ENCODE measurements at regions not wholly inside any gene's neighbourhood (a gene's known extent, or its start where the extent isn't known, plus 50 kb on each side); places are given as distances from the start of the nearest gene placed in this dataset.

DNA sequence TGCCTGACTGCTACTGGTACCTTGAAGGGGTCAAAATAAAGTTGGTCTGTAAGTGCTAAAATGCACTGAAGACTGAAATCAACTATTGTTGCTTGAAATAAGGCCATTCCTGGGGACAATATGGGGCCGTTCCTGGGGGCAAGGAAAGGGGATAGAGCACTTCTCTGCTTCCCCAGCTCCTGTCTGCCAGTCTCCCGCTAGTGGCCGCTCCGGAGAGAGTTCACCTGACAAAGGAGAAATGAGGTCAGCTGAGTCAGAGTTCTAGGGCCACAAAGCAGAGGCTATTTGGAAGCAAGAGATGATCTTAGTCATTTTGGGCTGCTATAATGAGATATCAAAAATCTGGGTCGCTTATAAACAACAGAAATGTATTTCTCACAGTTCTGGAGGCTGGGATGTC, 345.9 kb downstream of the TSN start:
- Histone ChIP-seq H3K9me3 (ENCODE audit: control insufficient read depth in 2 of 2, insufficient read depth in 1 of 2, low read length in 1 of 2) (no peaks in the 10 kb centered on the region), H3K27me3 (ENCODE audit: control insufficient read depth in 2 of 2, insufficient read depth in 1 of 2, low read length in 1 of 2) (no peaks in the 10 kb centered on the region), H3K27ac (ENCODE audit: low read depth in 1 of 2, low read length in 1 of 2) (no peak overlapping the region), H3K4me1 (ENCODE audit: control insufficient read depth in 2 of 2, insufficient read depth in 2 of 2, low read length in 2 of 2) (no peaks in the 10 kb centered on the region), H3K36me3 (ENCODE audit: control insufficient read depth in 2 of 2, insufficient read depth in 2 of 2, low read length in 1 of 2) (no peaks in the 10 kb centered on the region), H3K4me3 (ENCODE audit: low read length in 2 of 2) (no peak overlapping the region)
- 94% methylated on average over 5 of the region's 5 CpGs for WGBS
- DNase-seq (ENCODE audit: low read depth in 6 of 9, low spot score in 9 of 9) = no peak

DNA sequence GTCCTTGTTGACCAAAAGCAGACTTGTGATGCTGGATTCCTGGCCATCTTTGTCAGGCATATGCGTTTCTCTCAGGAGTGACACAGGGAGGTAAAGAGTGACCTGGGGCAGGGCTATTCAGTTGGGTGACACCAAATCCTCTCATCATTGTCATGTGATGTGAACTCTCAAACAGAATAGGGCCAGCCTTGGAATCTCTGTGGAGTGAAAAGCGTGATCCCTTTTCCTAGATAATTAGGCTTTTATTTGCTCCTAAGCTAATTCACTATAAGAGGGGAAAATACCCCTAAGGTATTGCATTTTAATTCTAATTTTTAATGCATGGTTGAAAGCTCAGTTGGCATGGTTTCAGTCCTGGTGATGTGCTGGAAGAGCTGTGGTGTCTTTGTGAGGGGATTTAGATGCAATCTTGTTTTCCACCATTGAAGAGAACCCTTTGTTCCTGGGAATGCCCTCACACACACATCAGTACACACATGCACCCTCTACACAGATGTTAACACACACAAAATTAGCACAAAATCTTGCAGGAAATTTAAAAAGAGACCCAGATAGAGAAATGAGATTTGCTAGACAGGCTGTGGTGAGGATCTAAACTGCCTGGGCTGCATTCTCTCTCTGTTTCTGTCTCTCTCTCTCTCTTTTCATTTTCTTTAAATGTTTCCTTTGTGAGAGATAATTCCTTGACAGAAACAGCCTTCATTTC, 349.9 kb downstream of the TSN start:
- H3K27ac ChIP-seq (ENCODE audit: low read depth in 1 of 2, low read length in 1 of 2) = no peak overlapping the region
- WGBS = 96% methylated on average over 2 of the region's 2 CpGs
- no peak for DNase-seq (ENCODE audit: low read depth in 6 of 9, low spot score in 9 of 9)
- H3K4me3 ChIP-seq (ENCODE audit: low read length in 2 of 2) = no peak overlapping the region
- H3K27me3 ChIP-seq (ENCODE audit: control insufficient read depth in 2 of 2, insufficient read depth in 1 of 2, low read length in 1 of 2) = no peaks in the 10 kb centered on the region
- H3K9me3 ChIP-seq (ENCODE audit: control insufficient read depth in 2 of 2, insufficient read depth in 1 of 2, low read length in 1 of 2) = no peaks in the 10 kb centered on the region
- no peaks in the 10 kb centered on the region for H3K4me1 ChIP-seq (ENCODE audit: control insufficient read depth in 2 of 2, insufficient read depth in 2 of 2, low read length in 2 of 2)
- no peaks in the 10 kb centered on the region for H3K36me3 ChIP-seq (ENCODE audit: control insufficient read depth in 2 of 2, insufficient read depth in 2 of 2, low read length in 1 of 2)

DNA sequence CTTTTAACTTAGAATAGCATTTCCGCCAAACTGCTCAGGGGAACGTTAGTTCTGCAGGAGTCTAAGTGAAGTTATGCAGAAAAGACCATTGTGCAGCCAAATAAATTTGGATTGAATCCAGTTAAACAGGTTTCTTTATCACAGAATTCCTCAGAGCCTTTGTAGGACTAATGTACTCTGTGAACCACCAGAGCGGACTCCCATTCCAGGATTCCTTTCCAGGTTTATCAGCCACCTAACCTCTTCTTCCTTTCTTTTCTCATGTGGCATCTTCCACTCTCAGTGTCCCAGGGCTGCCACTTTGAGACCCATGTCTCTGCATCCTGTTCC, 350.4 kb downstream of the TSN start:
- DNase-seq (ENCODE audit: low read depth in 6 of 9, low spot score in 9 of 9) = no peak
- H3K36me3 ChIP-seq (ENCODE audit: control insufficient read depth in 2 of 2, insufficient read depth in 2 of 2, low read length in 1 of 2) = no peaks in the 10 kb centered on the region
- 67% methylated on average over 3 of the region's 3 CpGs for WGBS

GRCh38 chr2:122108186-122108585, 352.7 kb downstream of the TSN start:
- Histone ChIP-seq H3K27ac (ENCODE audit: low read depth in 1 of 2, low read length in 1 of 2) (no peak overlapping the region), H3K36me3 (ENCODE audit: control insufficient read depth in 2 of 2, insufficient read depth in 2 of 2, low read length in 1 of 2) (no peaks in the 10 kb centered on the region), H3K27me3 (ENCODE audit: control insufficient read depth in 2 of 2, insufficient read depth in 1 of 2, low read length in 1 of 2) (no peaks in the 10 kb centered on the region), H3K4me3 (ENCODE audit: low read length in 2 of 2) (no peak overlapping the region), H3K9me3 (ENCODE audit: control insufficient read depth in 2 of 2, insufficient read depth in 1 of 2, low read length in 1 of 2) (no peaks in the 10 kb centered on the region), H3K4me1 (ENCODE audit: control insufficient read depth in 2 of 2, insufficient read depth in 2 of 2, low read length in 2 of 2) (no peaks in the 10 kb centered on the region)
- 88% methylated on average over 1 of the region's 1 CpG for WGBS
- no peak for DNase-seq (ENCODE audit: low read depth in 6 of 9, low spot score in 9 of 9)

More for the DNA sequence above, 350.4 kb downstream of the TSN start:
- Histone ChIP-seq H3K4me1 (ENCODE audit: control insufficient read depth in 2 of 2, insufficient read depth in 2 of 2, low read length in 2 of 2) (no peaks in the 10 kb centered on the region), H3K27me3 (ENCODE audit: control insufficient read depth in 2 of 2, insufficient read depth in 1 of 2, low read length in 1 of 2) (no peaks in the 10 kb centered on the region), H3K4me3 (ENCODE audit: low read length in 2 of 2) (no peak overlapping the region), H3K9me3 (ENCODE audit: control insufficient read depth in 2 of 2, insufficient read depth in 1 of 2, low read length in 1 of 2) (no peaks in the 10 kb centered on the region), H3K27ac (ENCODE audit: low read depth in 1 of 2, low read length in 1 of 2) (no peak overlapping the region)

DNA sequence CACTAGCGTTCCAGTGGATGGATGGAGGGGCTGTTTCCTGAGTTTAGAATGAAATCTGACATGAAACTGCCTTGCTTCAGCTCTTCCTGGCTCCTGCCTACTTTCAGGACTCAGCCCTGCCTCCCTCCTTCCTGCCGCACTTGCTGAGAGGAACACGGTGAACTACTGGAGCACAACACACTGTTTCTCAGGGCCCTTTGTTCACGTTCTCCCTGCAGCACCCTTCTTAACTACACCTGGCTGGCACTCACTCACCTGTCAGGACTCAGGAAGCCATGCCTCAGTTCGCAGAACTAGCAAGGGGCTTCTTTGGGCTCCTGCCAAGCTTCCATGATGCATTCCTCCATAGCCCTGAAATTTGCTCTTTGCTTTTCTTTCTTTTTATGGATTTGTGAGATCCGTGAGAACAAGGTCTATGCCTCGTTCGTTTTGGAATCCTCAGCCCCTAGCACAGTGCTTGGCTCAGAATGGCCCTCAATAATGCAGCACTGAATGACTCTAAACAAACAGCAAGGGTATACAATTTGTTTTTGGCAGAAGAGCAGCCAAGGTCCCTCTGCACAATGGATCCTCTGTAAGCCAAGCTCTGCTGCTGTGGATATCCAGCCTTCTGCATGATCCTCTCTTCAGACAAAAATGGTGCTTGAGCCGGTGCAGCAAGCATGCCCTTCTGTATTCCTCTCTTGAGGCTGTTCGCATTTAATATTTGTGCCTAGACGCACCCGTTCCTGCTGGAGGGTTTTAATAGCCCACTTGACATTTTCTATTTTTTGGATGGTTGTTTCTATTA, 357.0 kb downstream of the TSN start:
- no peaks in the 10 kb centered on the region for H3K9me3 ChIP-seq (ENCODE audit: control insufficient read depth in 2 of 2, insufficient read depth in 1 of 2, low read length in 1 of 2)

DNA sequence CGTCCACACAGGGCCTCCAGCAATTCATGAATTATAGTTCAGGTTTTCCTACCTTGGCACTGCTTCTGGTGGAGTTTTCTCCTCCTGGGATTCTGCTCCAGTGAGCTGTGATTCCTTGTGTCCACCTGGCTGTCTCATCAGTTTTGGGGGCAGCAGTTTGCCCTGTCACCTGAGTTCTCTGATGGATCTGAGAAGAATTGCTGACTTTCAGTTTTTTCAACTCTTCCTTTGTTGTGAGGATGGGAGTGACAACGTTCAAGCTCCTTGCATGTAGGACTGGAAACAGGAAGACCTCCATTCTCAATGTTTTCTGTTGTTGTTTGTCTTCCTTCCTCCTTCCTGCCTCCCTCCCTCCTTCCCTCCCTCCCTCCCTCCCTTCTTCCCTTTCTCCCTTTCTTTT, 359.0 kb downstream of the TSN start:
- no peaks in the 10 kb centered on the region for H3K4me1 ChIP-seq (ENCODE audit: control insufficient read depth in 2 of 2, insufficient read depth in 2 of 2, low read length in 2 of 2)
- H3K36me3 ChIP-seq (ENCODE audit: control insufficient read depth in 2 of 2, insufficient read depth in 2 of 2, low read length in 1 of 2) = no peaks in the 10 kb centered on the region
- no peaks in the 10 kb centered on the region for H3K9me3 ChIP-seq (ENCODE audit: control insufficient read depth in 2 of 2, insufficient read depth in 1 of 2, low read length in 1 of 2)
- no peak for DNase-seq (ENCODE audit: low read depth in 6 of 9, low spot score in 9 of 9)
- 49% methylated on average over 2 of the region's 2 CpGs for WGBS
- H3K4me3 ChIP-seq (ENCODE audit: low read length in 2 of 2) = no peak overlapping the region
- no peak overlapping the region for H3K27ac ChIP-seq (ENCODE audit: low read depth in 1 of 2, low read length in 1 of 2)
- no peaks in the 10 kb centered on the region for H3K27me3 ChIP-seq (ENCODE audit: control insufficient read depth in 2 of 2, insufficient read depth in 1 of 2, low read length in 1 of 2)

More for the DNA sequence above, 357.0 kb downstream of the TSN start:
- H3K4me1 ChIP-seq (ENCODE audit: control insufficient read depth in 2 of 2, insufficient read depth in 2 of 2, low read length in 2 of 2) = no peaks in the 10 kb centered on the region
- no peak overlapping the region for H3K27ac ChIP-seq (ENCODE audit: low read depth in 1 of 2, low read length in 1 of 2)
- no peak overlapping the region for H3K4me3 ChIP-seq (ENCODE audit: low read length in 2 of 2)
- H3K36me3 ChIP-seq (ENCODE audit: control insufficient read depth in 2 of 2, insufficient read depth in 2 of 2, low read length in 1 of 2) = no peaks in the 10 kb centered on the region
- no peaks in the 10 kb centered on the region for H3K27me3 ChIP-seq (ENCODE audit: control insufficient read depth in 2 of 2, insufficient read depth in 1 of 2, low read length in 1 of 2)
- DNase-seq (ENCODE audit: low read depth in 6 of 9, low spot score in 9 of 9) = no peak
- 93% methylated on average over 12 of the region's 12 CpGs for WGBS

GRCh38 chr2:122117371-122117770, 361.9 kb downstream of the TSN start:
- H3K9me3 ChIP-seq (ENCODE audit: control insufficient read depth in 2 of 2, insufficient read depth in 1 of 2, low read length in 1 of 2) = no peaks in the 10 kb centered on the region
- no peak overlapping the region for H3K27ac ChIP-seq (ENCODE audit: low read depth in 1 of 2, low read length in 1 of 2)
- H3K4me1 ChIP-seq (ENCODE audit: control insufficient read depth in 2 of 2, insufficient read depth in 2 of 2, low read length in 2 of 2) = no peaks in the 10 kb centered on the region
- 95% methylated on average over 2 of the region's 2 CpGs for WGBS
- H3K27me3 ChIP-seq (ENCODE audit: control insufficient read depth in 2 of 2, insufficient read depth in 1 of 2, low read length in 1 of 2) = no peaks in the 10 kb centered on the region
- no peak for DNase-seq (ENCODE audit: low read depth in 6 of 9, low spot score in 9 of 9)
- no peaks in the 10 kb centered on the region for H3K36me3 ChIP-seq (ENCODE audit: control insufficient read depth in 2 of 2, insufficient read depth in 2 of 2, low read length in 1 of 2)
- H3K4me3 ChIP-seq (ENCODE audit: low read length in 2 of 2) = no peak overlapping the region

- Histone ChIP-seq H3K4me1 (ENCODE audit: control insufficient read depth in 2 of 2, insufficient read depth in 2 of 2, low read length in 2 of 2) (no peaks in the 10 kb centered on the region), H3K36me3 (ENCODE audit: control insufficient read depth in 2 of 2, insufficient read depth in 2 of 2, low read length in 1 of 2) (no peaks in the 10 kb centered on the region), H3K27ac (ENCODE audit: low read depth in 1 of 2, low read length in 1 of 2) (no peak overlapping the region), H3K9me3 (ENCODE audit: control insufficient read depth in 2 of 2, insufficient read depth in 1 of 2, low read length in 1 of 2) (peaks cover 5 to 9% of the 10 kb centered on the region in 2 donors), H3K4me3 (ENCODE audit: low read length in 2 of 2) (no peak overlapping the region), H3K27me3 (ENCODE audit: control insufficient read depth in 2 of 2, insufficient read depth in 1 of 2, low read length in 1 of 2) (no peaks in the 10 kb centered on the region)
- no peak for DNase-seq (ENCODE audit: low read depth in 6 of 9, low spot score in 9 of 9)
- WGBS = 97% methylated on average over 1 of the region's 1 CpG
Measured at GRCh38 chr2:122129399-122129798, 373.9 kb downstream of the TSN start.

GRCh38 chr2:122132147-122132691, 376.8 kb downstream of the TSN start:
- H3K4me3 ChIP-seq (ENCODE audit: low read length in 2 of 2) = no peak overlapping the region
- no peak overlapping the region for H3K27ac ChIP-seq (ENCODE audit: low read depth in 1 of 2, low read length in 1 of 2)
- no peak for DNase-seq (ENCODE audit: low read depth in 6 of 9, low spot score in 9 of 9)
- peaks cover 4 to 15% of the 10 kb centered on the region in 2 donors for H3K4me1 ChIP-seq (ENCODE audit: control insufficient read depth in 2 of 2, insufficient read depth in 2 of 2, low read length in 2 of 2)
- H3K27me3 ChIP-seq (ENCODE audit: control insufficient read depth in 2 of 2, insufficient read depth in 1 of 2, low read length in 1 of 2) = no peaks in the 10 kb centered on the region
- H3K36me3 ChIP-seq (ENCODE audit: control insufficient read depth in 2 of 2, insufficient read depth in 2 of 2, low read length in 1 of 2) = no peaks in the 10 kb centered on the region
- WGBS = 49% methylated on average over 2 of the region's 2 CpGs
- peaks cover 5% of the 10 kb centered on the region in 2 donors for H3K9me3 ChIP-seq (ENCODE audit: control insufficient read depth in 2 of 2, insufficient read depth in 1 of 2, low read length in 1 of 2)
